ENCODE measurements at regions not wholly inside any gene's neighbourhood (a gene's known extent, or its start where the extent isn't known, plus 50 kb on each side); places are given as distances from the start of the nearest gene placed in this dataset.

DNA sequence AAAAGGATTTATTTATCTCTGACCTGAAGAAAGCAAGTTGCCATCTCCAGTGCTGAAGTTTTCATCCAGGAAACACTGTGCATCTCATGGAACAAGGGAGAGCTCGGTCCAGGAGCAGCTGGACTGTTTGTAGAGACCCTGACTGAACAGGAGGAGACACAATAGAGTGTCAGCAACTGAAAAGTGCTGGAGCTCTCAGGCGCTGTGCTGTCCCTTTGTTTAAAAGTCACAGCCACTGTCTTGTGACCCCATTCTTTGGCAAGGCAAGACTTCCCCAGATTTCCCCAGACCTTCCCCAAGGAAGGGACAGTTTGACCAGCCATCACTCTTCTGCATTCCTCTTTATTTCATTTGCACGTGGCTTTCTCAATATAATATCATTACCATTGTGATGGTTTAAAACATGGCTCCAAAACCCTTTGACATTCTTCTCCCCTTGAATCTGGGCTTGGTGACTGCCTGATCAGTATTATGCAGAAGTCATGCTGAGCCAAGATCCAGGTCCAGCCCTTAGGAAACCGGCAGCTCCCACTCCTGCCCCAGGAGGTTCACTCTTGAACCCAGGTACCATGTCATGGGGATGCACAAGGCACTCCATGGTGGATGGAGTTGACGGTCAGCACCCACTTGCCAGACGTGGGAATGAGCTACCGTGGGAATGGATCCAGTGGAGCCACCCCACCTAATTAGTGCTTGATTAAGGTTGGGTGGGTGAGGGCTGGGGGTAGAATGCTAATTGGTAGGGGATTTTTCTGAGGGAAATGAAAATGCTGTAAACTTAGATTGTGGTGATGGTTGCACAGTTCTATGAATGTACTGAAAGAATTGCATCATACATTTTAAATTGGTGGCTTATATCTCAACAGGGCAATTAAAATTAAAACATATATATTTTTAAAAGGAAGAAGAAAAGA, 497.9 kb upstream of the RAB6C start:
- Histone ChIP-seq H2AFZ (ENCODE audit: low read depth, low read length) (no peak overlapping the region), H3K4me1 (ENCODE audit: control insufficient read depth, extremely low read depth, insufficient read depth, low read length) (no peaks in the 10 kb centered on the region), H3K79me2 (ENCODE audit: control insufficient read depth, insufficient read depth, low read length) (no peaks in the 10 kb centered on the region), H3K27me3 (ENCODE audit: control insufficient read depth in 2 of 2, insufficient read depth in 2 of 2, low read length in 2 of 2) (no peaks in the 10 kb centered on the region), H3K9ac (replicated peaks; ENCODE audit: extremely low read depth, insufficient read depth, low read length) (no peak overlapping the region), H3K36me3 (ENCODE audit: control insufficient read depth in 2 of 2, extremely low read depth in 1 of 2, insufficient read depth in 2 of 2, low read length in 2 of 2) (no peaks in the 10 kb centered on the region), H4K20me1 (replicated peaks; ENCODE audit: control insufficient read depth, extremely low read depth, insufficient read depth, low read length) (no peaks in the 10 kb centered on the region), H3K9me3 (replicated peaks; ENCODE audit: control insufficient read depth, insufficient read depth, low read length) (no peaks in the 10 kb centered on the region), H3K4me3 (replicated peaks in 1 of 3; ENCODE audit: insufficient read depth in 1 of 3, low read depth in 1 of 3, low read length in 3 of 3) (no peak overlapping the region), H3K27ac (ENCODE audit: insufficient read depth, low read depth, low read length) (no peak overlapping the region), H3K9me1 (replicated peaks; ENCODE audit: control insufficient read depth, extremely low read depth, insufficient read depth, low read length) (no peaks in the 10 kb centered on the region), H3K4me2 (ENCODE audit: insufficient read depth, low read length) (no peak overlapping the region)
- DNase-seq (ENCODE audit: low read depth, low spot score) (no peak), FAIRE-seq (no peak)
- ChIA-PET CTCF (no interaction called here), POLR2A (no interaction called here)
- intact Hi-C loops (cut with micrococcal nuclease) (no loop called here), dilution Hi-C loops (cut with MboI; ENCODE audit: extremely low pct_ligation_motif_present, low sequenced_read_pairs) (no loop called here)
- no TSS peak for BruUV-seq (replicated peaks)
- TF ChIP-seq MYC (IDR thresholded peaks at IDR 0.05; ENCODE audit: low read depth, low read length) = no peak

DNA sequence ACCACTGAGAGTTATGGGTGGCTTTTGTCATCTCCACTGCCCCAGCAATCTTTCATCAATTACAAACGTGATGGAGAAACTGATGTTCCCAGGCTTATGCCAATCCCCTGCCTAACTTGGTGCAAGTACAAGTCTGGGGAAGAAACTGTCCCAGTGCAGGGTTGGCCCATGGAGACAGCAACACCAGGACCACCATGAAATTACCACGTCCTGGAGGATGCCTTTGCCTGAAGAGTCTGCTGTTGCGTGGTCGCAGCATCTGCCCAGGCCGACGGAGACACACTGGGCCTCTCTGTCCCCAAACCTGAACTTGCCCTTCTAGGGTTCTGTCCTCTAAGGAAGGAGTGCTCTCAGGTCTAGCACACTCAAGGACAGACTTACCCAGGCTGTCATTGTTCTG, 496.8 kb upstream of the RAB6C start:
- FAIRE-seq = no peak
- no peak for TF ChIP-seq POLR2A (IDR thresholded peaks at IDR 0.05; ENCODE audit: low read depth, low read length)
- no peak for TF ChIP-seq POLR2AphosphoS5 (IDR thresholded peaks at IDR 0.05; ENCODE audit: insufficient read depth, low read depth, low read length)
- no peak for TF ChIP-seq GATA2 (IDR thresholded peaks at IDR 0.05; ENCODE audit: insufficient read depth, insufficient read length, low read depth, low read length)
- no peak for TF ChIP-seq EZH2 (IDR thresholded peaks at IDR 0.05; ENCODE audit: borderline replicate concordance, low read depth, low read length, severe bottlenecking)
- TF ChIP-seq FOS (IDR thresholded peaks at IDR 0.05; ENCODE audit: borderline replicate concordance, insufficient read depth, low read length) = no peak
- TF ChIP-seq, protein P1, sequence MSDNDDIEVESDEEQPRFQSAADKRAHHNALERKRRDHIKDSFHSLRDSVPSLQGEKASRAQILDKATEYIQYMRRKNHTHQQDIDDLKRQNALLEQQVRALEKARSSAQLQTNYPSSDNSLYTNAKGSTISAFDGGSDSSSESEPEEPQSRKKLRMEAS (IDR thresholded peaks at IDR 0.05; ENCODE audit: insufficient read depth, insufficient read length) = no peak
- no peak for TF ChIP-seq JUN (IDR thresholded peaks at IDR 0.05; ENCODE audit: borderline replicate concordance, insufficient read depth, insufficient read length, low read depth)
- no peak for TF ChIP-seq MYC (IDR thresholded peaks at IDR 0.05; ENCODE audit: low read depth, low read length)
- TF ChIP-seq, protein P2, sequence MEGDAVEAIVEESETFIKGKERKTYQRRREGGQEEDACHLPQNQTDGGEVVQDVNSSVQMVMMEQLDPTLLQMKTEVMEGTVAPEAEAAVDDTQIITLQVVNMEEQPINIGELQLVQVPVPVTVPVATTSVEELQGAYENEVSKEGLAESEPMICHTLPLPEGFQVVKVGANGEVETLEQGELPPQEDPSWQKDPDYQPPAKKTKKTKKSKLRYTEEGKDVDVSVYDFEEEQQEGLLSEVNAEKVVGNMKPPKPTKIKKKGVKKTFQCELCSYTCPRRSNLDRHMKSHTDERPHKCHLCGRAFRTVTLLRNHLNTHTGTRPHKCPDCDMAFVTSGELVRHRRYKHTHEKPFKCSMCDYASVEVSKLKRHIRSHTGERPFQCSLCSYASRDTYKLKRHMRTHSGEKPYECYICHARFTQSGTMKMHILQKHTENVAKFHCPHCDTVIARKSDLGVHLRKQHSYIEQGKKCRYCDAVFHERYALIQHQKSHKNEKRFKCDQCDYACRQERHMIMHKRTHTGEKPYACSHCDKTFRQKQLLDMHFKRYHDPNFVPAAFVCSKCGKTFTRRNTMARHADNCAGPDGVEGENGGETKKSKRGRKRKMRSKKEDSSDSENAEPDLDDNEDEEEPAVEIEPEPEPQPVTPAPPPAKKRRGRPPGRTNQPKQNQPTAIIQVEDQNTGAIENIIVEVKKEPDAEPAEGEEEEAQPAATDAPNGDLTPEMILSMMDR (IDR thresholded peaks at IDR 0.05; ENCODE audit: extremely low read depth in 1 of 2, insufficient read depth in 1 of 2, low read depth in 1 of 2, low read length in 2 of 2) = no peak
- H3K27ac ChIP-seq (ENCODE audit: insufficient read depth, low read depth, low read length) = no peak overlapping the region
- no peaks in the 10 kb centered on the region for H4K20me1 ChIP-seq (replicated peaks; ENCODE audit: control insufficient read depth, extremely low read depth, insufficient read depth, low read length)
- dilution Hi-C loops (cut with MboI; ENCODE audit: extremely low pct_ligation_motif_present, low sequenced_read_pairs) (no loop called here), intact Hi-C loops (cut with micrococcal nuclease) (no loop called here)
- ChIA-PET CTCF (no interaction called here), POLR2A (no interaction called here)
- H3K27me3 ChIP-seq (ENCODE audit: control insufficient read depth in 2 of 2, insufficient read depth in 2 of 2, low read length in 2 of 2) = no peaks in the 10 kb centered on the region
- H3K4me1 ChIP-seq (ENCODE audit: control insufficient read depth, extremely low read depth, insufficient read depth, low read length) = no peaks in the 10 kb centered on the region
- H3K4me2 ChIP-seq (ENCODE audit: insufficient read depth, low read length) = no peak overlapping the region
- H3K36me3 ChIP-seq (ENCODE audit: control insufficient read depth in 2 of 2, extremely low read depth in 1 of 2, insufficient read depth in 2 of 2, low read length in 2 of 2) = no peaks in the 10 kb centered on the region
- BruUV-seq (replicated peaks) = no TSS peak
- H3K9me3 ChIP-seq (replicated peaks; ENCODE audit: control insufficient read depth, insufficient read depth, low read length) = no peaks in the 10 kb centered on the region
- H3K9me1 ChIP-seq (replicated peaks; ENCODE audit: control insufficient read depth, extremely low read depth, insufficient read depth, low read length) = no peaks in the 10 kb centered on the region
- H3K4me3 ChIP-seq (replicated peaks in 1 of 3; ENCODE audit: insufficient read depth in 1 of 3, low read depth in 1 of 3, low read length in 3 of 3) = no peak overlapping the region
- no peak for DNase-seq (ENCODE audit: low read depth, low spot score)
- no peak overlapping the region for H2AFZ ChIP-seq (ENCODE audit: low read depth, low read length)
- no peak overlapping the region for H3K9ac ChIP-seq (replicated peaks; ENCODE audit: extremely low read depth, insufficient read depth, low read length)
- H3K79me2 ChIP-seq (ENCODE audit: control insufficient read depth, insufficient read depth, low read length) = no peaks in the 10 kb centered on the region
